Gastroesophageal sphincter (tissue), 3 donors: ENCODE measurements at regions not wholly inside any gene's neighbourhood (a gene's known extent, or its start where the extent isn't known, plus 50 kb on each side); places are given as distances from the start of the nearest gene placed in this dataset.

Experiments used
- CTCF ChIP-seq, 4 experiments: fragments of 200-600 bp in 2 of 4; fragments of 450-650 bp in 2 of 4; sonication (generic) in 1 of 4; IDR thresholded peaks; one replicate each; pipeline ENCODE4 v1.5.1; 2017 to 2019; ENCODE audit warnings: antibody characterized with exemption in 4 of 4, mild to moderate bottlenecking in 2 of 4, moderate library complexity in 2 of 4
- POLR2A ChIP-seq, 2 donors: fragments of 450-650 bp; IDR thresholded peaks; one replicate each; pipeline ENCODE4 v1.6.1; 2017; ENCODE audit warnings: antibody characterized with exemption in 2 of 2, mild to moderate bottlenecking in 2 of 2, moderate library complexity in 1 of 2

- TF ChIP-seq POLR2A (IDR thresholded peaks at IDR 0.05) (no peak), CTCF (IDR thresholded peaks at IDR 0.05) (no peak)
Observed at GRCh38 chr5:36365896-36366295, 64.2 kb upstream of the RANBP3L start.
